ENCODE measurements at regions not wholly inside any gene's neighbourhood (a gene's known extent, or its start where the extent isn't known, plus 50 kb on each side); places are given as distances from the start of the nearest gene placed in this dataset.

DNA sequence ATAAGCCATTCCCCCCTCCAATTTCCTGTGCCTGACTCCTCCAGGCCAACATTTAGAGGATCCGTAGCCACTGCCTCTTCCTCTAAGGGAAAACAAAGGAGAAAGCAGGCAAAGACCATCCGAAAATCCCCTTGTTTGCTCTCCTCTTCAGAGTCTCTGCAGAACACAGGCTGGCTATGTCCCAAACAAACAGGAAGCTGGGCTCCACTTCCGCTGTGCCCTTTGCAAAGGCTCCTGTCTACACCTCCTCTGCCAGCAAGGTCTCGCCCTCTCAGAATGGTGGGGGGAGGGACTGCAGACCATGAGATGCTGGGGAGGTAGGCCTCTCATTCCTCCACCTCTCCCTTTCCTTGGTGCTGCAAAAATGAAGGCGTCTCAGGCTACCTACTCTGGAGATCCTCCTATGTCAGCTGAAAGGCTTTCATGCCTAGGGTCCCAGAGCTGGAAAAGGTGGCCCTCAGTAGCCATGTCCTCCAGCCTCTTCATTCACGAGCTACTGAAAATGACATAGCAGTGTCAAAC, 596.2 kb downstream of the BUD13 start:
- peaks cover 0 to 8% (median 0%) of the 10 kb centered on the region in 7 donors for H3K9me3 Mint-ChIP-seq
- H3K27ac Mint-ChIP-seq = peak overlapping the region in 2 of 7 donors; percentile 34 to 62
- no peaks in the 10 kb centered on the region for H3K36me3 Mint-ChIP-seq
- H3K4me3 ChIP-seq (replicated peaks in 1 of 3; ENCODE audit: low read depth in 2 of 3, low read length in 3 of 3) = no peak overlapping the region
- no peaks in the 10 kb centered on the region for H3K4me1 ChIP-seq (ENCODE audit: control insufficient read depth in 1 of 2, insufficient read depth in 2 of 2, low read length in 2 of 2)
- no peak for DNase-seq
- peaks cover 6 to 20% (median 14%) of the 10 kb centered on the region in 3 donors for H3K27me3 Mint-ChIP-seq (ENCODE audit: low read depth in 3 of 3)
- H3K4me3 Mint-ChIP-seq = no peak overlapping the region
- H4K20me1 ChIP-seq (ENCODE audit: insufficient read depth, low read length) = no peaks in the 10 kb centered on the region
- H3K27ac ChIP-seq (ENCODE audit: low read depth in 1 of 2, low read length in 2 of 2) = no peak overlapping the region
- H3K79me2 ChIP-seq (ENCODE audit: insufficient read depth, low read length) = no peaks in the 10 kb centered on the region
- intact Hi-C loops (cut with micrococcal nuclease) = no loop called here
- H3K27me3 ChIP-seq (ENCODE audit: control insufficient read depth in 2 of 2, insufficient read depth in 2 of 2, low read length in 2 of 2) = no peaks in the 10 kb centered on the region
- TF ChIP-seq, protein P1, sequence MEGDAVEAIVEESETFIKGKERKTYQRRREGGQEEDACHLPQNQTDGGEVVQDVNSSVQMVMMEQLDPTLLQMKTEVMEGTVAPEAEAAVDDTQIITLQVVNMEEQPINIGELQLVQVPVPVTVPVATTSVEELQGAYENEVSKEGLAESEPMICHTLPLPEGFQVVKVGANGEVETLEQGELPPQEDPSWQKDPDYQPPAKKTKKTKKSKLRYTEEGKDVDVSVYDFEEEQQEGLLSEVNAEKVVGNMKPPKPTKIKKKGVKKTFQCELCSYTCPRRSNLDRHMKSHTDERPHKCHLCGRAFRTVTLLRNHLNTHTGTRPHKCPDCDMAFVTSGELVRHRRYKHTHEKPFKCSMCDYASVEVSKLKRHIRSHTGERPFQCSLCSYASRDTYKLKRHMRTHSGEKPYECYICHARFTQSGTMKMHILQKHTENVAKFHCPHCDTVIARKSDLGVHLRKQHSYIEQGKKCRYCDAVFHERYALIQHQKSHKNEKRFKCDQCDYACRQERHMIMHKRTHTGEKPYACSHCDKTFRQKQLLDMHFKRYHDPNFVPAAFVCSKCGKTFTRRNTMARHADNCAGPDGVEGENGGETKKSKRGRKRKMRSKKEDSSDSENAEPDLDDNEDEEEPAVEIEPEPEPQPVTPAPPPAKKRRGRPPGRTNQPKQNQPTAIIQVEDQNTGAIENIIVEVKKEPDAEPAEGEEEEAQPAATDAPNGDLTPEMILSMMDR (IDR thresholded peaks at IDR 0.05) = no peak
- no peak overlapping the region for H2AFZ ChIP-seq (ENCODE audit: insufficient read depth, low read depth, low read length, poor library complexity, severe bottlenecking)
- no peaks in the 10 kb centered on the region for H3K4me1 Mint-ChIP-seq
- no peak overlapping the region for H3K4me2 ChIP-seq (replicated peaks; ENCODE audit: extremely low read depth, low read length, poor library complexity, severe bottlenecking)
- no peaks in the 10 kb centered on the region for H3K9me3 ChIP-seq (replicated peaks in 1 of 2; ENCODE audit: control insufficient read depth in 1 of 2, insufficient read depth in 1 of 2, low read length in 2 of 2)
- WGBS (ENCODE audit: insufficient coverage) = 59% methylated on average over 4 of the region's 6 CpGs
- no peak overlapping the region for H3K9ac ChIP-seq (ENCODE audit: insufficient read depth, low read length, poor library complexity, severe bottlenecking)
- no peaks in the 10 kb centered on the region for H3K36me3 ChIP-seq (replicated peaks in 1 of 2; ENCODE audit: control insufficient read depth in 1 of 2, insufficient read depth in 2 of 2, low read length in 2 of 2)

DNA sequence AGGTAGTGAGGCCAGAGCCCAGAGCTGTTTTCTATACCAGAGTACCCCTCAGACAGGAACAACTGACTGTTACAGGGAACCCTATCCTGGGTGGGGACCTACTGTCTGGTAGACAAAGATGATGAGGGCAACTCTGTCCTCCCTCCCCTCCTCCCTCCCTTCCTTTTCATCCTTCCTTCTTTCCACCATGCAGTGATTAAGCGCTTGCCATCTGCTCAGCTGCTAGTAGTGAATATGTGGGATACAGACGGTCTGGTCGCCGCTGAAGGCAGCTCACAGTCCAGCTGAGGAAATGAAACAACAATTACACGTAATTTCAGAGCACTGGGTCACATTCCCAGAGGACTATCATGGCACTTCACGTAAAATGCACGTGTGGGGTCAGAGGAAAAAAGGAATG, 597.1 kb downstream of the BUD13 start:
- Histone ChIP-seq H3K27me3 (ENCODE audit: control insufficient read depth in 2 of 2, insufficient read depth in 2 of 2, low read length in 2 of 2) (no peaks in the 10 kb centered on the region), H3K9me3 (replicated peaks in 1 of 2; ENCODE audit: control insufficient read depth in 1 of 2, insufficient read depth in 1 of 2, low read length in 2 of 2) (no peaks in the 10 kb centered on the region), H3K9ac (ENCODE audit: insufficient read depth, low read length, poor library complexity, severe bottlenecking) (no peak overlapping the region), H3K4me3 (replicated peaks in 1 of 3; ENCODE audit: low read depth in 2 of 3, low read length in 3 of 3) (no peak overlapping the region), H3K79me2 (ENCODE audit: insufficient read depth, low read length) (no peaks in the 10 kb centered on the region), H3K4me2 (replicated peaks; ENCODE audit: extremely low read depth, low read length, poor library complexity, severe bottlenecking) (no peak overlapping the region), H4K20me1 (ENCODE audit: insufficient read depth, low read length) (no peaks in the 10 kb centered on the region), H3K27ac (ENCODE audit: low read depth in 1 of 2, low read length in 2 of 2) (no peak overlapping the region), H3K4me1 (ENCODE audit: control insufficient read depth in 1 of 2, insufficient read depth in 2 of 2, low read length in 2 of 2) (no peaks in the 10 kb centered on the region), H3K36me3 (replicated peaks in 1 of 2; ENCODE audit: control insufficient read depth in 1 of 2, insufficient read depth in 2 of 2, low read length in 2 of 2) (no peaks in the 10 kb centered on the region), H2AFZ (ENCODE audit: insufficient read depth, low read depth, low read length, poor library complexity, severe bottlenecking) (no peak overlapping the region)
- WGBS (ENCODE audit: insufficient coverage) = 83% methylated on average over 6 of the region's 7 CpGs
- H3K4me1 Mint-ChIP-seq = no peaks in the 10 kb centered on the region
- H3K36me3 Mint-ChIP-seq = no peaks in the 10 kb centered on the region
- DNase-seq = no peak
- peaks cover 6 to 20% (median 14%) of the 10 kb centered on the region in 3 donors for H3K27me3 Mint-ChIP-seq (ENCODE audit: low read depth in 3 of 3)
- TF ChIP-seq, protein P1 (IDR thresholded peaks at IDR 0.05) = no peak
- H3K9me3 Mint-ChIP-seq = peaks cover 0 to 5% (median 0%) of the 10 kb centered on the region in 7 donors
- H3K4me3 Mint-ChIP-seq = no peak overlapping the region
- H3K27ac Mint-ChIP-seq = no peak overlapping the region
- intact Hi-C loops (cut with micrococcal nuclease) = no loop called here

All from CD14-positive monocyte (primary cell).